ENCODE measurements at regions not wholly inside any gene's neighbourhood (a gene's known extent, or its start where the extent isn't known, plus 50 kb on each side); places are given as distances from the start of the nearest gene placed in this dataset.

GRCh38 chr4:43853565-43854264, 594.9 kb downstream of the KCTD8 start (continued):
- TF ChIP-seq, protein P1, sequence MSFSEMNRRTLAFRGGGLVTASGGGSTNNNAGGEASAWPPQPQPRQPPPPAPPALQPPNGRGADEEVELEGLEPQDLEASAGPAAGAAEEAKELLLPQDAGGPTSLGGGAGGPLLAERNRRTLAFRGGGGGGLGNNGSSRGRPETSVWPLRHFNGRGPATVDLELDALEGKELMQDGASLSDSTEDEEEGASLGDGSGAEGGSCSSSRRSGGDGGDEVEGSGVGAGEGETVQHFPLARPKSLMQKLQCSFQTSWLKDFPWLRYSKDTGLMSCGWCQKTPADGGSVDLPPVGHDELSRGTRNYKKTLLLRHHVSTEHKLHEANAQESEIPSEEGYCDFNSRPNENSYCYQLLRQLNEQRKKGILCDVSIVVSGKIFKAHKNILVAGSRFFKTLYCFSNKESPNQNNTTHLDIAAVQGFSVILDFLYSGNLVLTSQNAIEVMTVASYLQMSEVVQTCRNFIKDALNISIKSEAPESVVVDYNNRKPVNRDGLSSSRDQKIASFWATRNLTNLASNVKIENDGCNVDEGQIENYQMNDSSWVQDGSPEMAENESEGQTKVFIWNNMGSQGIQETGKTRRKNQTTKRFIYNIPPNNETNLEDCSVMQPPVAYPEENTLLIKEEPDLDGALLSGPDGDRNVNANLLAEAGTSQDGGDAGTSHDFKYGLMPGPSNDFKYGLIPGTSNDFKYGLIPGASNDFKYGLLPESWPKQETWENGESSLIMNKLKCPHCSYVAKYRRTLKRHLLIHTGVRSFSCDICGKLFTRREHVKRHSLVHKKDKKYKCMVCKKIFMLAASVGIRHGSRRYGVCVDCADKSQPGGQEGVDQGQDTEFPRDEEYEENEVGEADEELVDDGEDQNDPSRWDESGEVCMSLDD (tag by site-specific recombination; IDR thresholded peaks at IDR 0.05), result no peak
- TF ChIP-seq ZNF521 (tag by site-specific recombination; IDR thresholded peaks at IDR 0.05) (no peak), ZNF610 (tag by site-specific recombination; IDR thresholded peaks at IDR 0.05; ENCODE audit: borderline replicate concordance) (no peak), ZEB2 (tag by site-specific recombination; IDR thresholded peaks at IDR 0.05) (no peak), ZNF707 (tag by site-specific recombination; IDR thresholded peaks at IDR 0.05) (no peak)
- TF ChIP-seq, protein P2, sequence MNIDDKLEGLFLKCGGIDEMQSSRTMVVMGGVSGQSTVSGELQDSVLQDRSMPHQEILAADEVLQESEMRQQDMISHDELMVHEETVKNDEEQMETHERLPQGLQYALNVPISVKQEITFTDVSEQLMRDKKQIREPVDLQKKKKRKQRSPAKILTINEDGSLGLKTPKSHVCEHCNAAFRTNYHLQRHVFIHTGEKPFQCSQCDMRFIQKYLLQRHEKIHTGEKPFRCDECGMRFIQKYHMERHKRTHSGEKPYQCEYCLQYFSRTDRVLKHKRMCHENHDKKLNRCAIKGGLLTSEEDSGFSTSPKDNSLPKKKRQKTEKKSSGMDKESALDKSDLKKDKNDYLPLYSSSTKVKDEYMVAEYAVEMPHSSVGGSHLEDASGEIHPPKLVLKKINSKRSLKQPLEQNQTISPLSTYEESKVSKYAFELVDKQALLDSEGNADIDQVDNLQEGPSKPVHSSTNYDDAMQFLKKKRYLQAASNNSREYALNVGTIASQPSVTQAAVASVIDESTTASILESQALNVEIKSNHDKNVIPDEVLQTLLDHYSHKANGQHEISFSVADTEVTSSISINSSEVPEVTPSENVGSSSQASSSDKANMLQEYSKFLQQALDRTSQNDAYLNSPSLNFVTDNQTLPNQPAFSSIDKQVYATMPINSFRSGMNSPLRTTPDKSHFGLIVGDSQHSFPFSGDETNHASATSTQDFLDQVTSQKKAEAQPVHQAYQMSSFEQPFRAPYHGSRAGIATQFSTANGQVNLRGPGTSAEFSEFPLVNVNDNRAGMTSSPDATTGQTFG (tag by site-specific recombination; IDR thresholded peaks at IDR 0.05; ENCODE audit: borderline replicate concordance), result no peak

DNA sequence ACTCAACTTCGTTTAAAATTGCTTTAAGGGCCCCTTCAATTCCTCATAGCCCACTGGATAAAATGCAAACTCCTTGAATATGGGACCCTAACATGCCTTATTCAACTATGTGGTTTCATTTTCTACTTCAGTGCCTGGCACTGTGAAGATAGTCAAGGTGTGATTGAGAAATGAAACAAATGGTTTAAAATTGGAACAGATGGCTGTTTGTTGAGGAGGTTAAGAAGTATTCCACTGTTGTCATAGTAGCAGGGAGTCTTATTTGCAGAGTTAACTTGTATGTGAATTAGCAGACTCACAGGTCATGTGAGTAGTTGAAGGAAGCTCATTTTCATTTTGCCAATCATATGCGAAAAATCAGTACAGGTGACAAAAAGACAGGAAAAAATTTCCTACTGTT, 593.3 kb downstream of the KCTD8 start:
- ChIA-PET CTCF (no interaction called here), POLR2A (no interaction called here)
- H3K4me1 ChIP-seq (ENCODE audit: control insufficient read depth, insufficient read depth, low read length), result no peaks in the 10 kb centered on the region
- no peak overlapping the region for H3K27ac ChIP-seq (ENCODE audit: extremely low read depth, low read depth, low read length)
- no peaks in the 10 kb centered on the region for H3K9me3 ChIP-seq (ENCODE audit: control insufficient read depth, insufficient read depth, low read depth, low read length)
- H3K4me3 ChIP-seq (ENCODE audit: low read depth, low read length), result no peak overlapping the region
- TF ChIP-seq ZNF707 (tag by site-specific recombination; IDR thresholded peaks at IDR 0.05), result no peak
- TF ChIP-seq ZNF423 (tag by site-specific recombination; IDR thresholded peaks at IDR 0.05), result no peak
- TF ChIP-seq OVOL3 (tag by site-specific recombination; IDR thresholded peaks at IDR 0.05), result no peak
- no peak for TF ChIP-seq ZNF114 (tag by site-specific recombination; IDR thresholded peaks at IDR 0.05)
- H3K36me3 ChIP-seq (ENCODE audit: control insufficient read depth in 2 of 2, insufficient read depth in 1 of 2, low read length in 2 of 2), result no peaks in the 10 kb centered on the region

GRCh38 chr4:43864616-43865146, 583.9 kb downstream of the KCTD8 start:
- no peak overlapping the region for H3K4me3 ChIP-seq (ENCODE audit: low read depth, low read length)
- H3K36me3 ChIP-seq (ENCODE audit: control insufficient read depth in 2 of 2, insufficient read depth in 1 of 2, low read length in 2 of 2), result no peaks in the 10 kb centered on the region
- no peak overlapping the region for H3K27ac ChIP-seq (ENCODE audit: extremely low read depth, low read depth, low read length)
- H3K4me1 ChIP-seq (ENCODE audit: control insufficient read depth, insufficient read depth, low read length), result no peaks in the 10 kb centered on the region
- H3K9me3 ChIP-seq (ENCODE audit: control insufficient read depth, insufficient read depth, low read depth, low read length), result no peaks in the 10 kb centered on the region
- TF ChIP-seq ZNF544 (tag by site-specific recombination; IDR thresholded peaks at IDR 0.05) (no peak), ZNF785 (tag by site-specific recombination; IDR thresholded peaks at IDR 0.05) (no peak), ZNF157 (tag by site-specific recombination; IDR thresholded peaks at IDR 0.05) (no peak), ZNF2 (tag by site-specific recombination; IDR thresholded peaks at IDR 0.05) (no peak), OSR2 (tag by site-specific recombination; IDR thresholded peaks at IDR 0.05) (no peak), RBAK (tag by site-specific recombination; IDR thresholded peaks at IDR 0.05) (no peak), ZNF692 (tag by site-specific recombination; IDR thresholded peaks at IDR 0.05) (no peak), ZNF132 (tag by site-specific recombination; IDR thresholded peaks at IDR 0.05; ENCODE audit: borderline replicate concordance) (no peak), PRDM6 (tag by site-specific recombination; IDR thresholded peaks at IDR 0.05) (no peak), KLF7 (tag by site-specific recombination; IDR thresholded peaks at IDR 0.05; ENCODE audit: borderline replicate concordance) (no peak), ZNF658 (tag by site-specific recombination; IDR thresholded peaks at IDR 0.05) (no peak), ZNF248 (tag by site-specific recombination; IDR thresholded peaks at IDR 0.05) (no peak), ZNF768 (tag by site-specific recombination; IDR thresholded peaks at IDR 0.05) (no peak), FEZF1 (tag by site-specific recombination; IDR thresholded peaks at IDR 0.05) (no peak)
- TF ChIP-seq, protein P3, sequence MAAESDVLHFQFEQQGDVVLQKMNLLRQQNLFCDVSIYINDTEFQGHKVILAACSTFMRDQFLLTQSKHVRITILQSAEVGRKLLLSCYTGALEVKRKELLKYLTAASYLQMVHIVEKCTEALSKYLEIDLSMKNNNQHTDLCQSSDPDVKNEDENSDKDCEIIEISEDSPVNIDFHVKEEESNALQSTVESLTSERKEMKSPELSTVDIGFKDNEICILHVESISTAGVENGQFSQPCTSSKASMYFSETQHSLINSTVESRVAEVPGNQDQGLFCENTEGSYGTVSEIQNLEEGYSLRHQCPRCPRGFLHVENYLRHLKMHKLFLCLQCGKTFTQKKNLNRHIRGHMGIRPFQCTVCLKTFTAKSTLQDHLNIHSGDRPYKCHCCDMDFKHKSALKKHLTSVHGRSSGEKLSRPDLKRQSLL (tag by site-specific recombination; IDR thresholded peaks at IDR 0.05), result no peak
- ChIA-PET POLR2A (no interaction called here), CTCF (no interaction called here)
